SK-N-MC (cell line): ENCODE measurements at regions not wholly inside any gene's neighbourhood (a gene's known extent, or its start where the extent isn't known, plus 50 kb on each side); places are given as distances from the start of the nearest gene placed in this dataset.

Experiments used
- DNase-seq: peaks from one replicate; pipeline ENCODE4 v3.0.0-alpha.2; 2011; ENCODE audit warnings: low read depth, low spot score
- H3K27ac ChIP-seq: fragments of 200-600 bp; sonication (generic); 2 replicates; pipeline ENCODE4 v1.5.1; 2016; ENCODE audit warnings: mixed run types
- H3K36me3 ChIP-seq: fragments of 200-600 bp; sonication (generic); 2 replicates; pipeline ENCODE4 v1.6.1; 2017; ENCODE audit warnings: antibody characterized with exemption, low read length, mixed read lengths; ENCODE audit not compliant: insufficient read depth
- H3K4me3 ChIP-seq: fragments of 200-600 bp; sonication (generic); 2 replicates; pipeline ENCODE4 v1.5.1; 2016
- H3K9ac ChIP-seq: fragments of 200-600 bp; sonication (generic); 2 replicates; pipeline ENCODE4 v1.8.0; 2017; ENCODE audit warnings: mixed run types, mixed read lengths; ENCODE audit not compliant: insufficient read length
- H3K9me3 ChIP-seq: fragments of 200-600 bp; sonication (generic); 2 replicates; pipeline ENCODE4 v1.6.1; 2017; ENCODE audit warnings: low read depth, mild to moderate bottlenecking, antibody characterized with exemption, low read length, moderate library complexity, mixed read lengths
- EZH2 ChIP-seq: fragments of 200-600 bp; sonication (generic); IDR thresholded peaks from one replicate; pipeline ENCODE4 v1.6.1; 2017; ENCODE audit warnings: antibody characterized with exemption
- FOXP2 ChIP-seq: optimal IDR thresholded peaks from 2 replicates; pipeline ENCODE3; 2011; ENCODE audit warnings: mild to moderate bottlenecking, moderate library complexity; ENCODE audit not compliant: insufficient read depth; ENCODE audit errors: extremely low read length, control extremely low read depth
- POLR2AphosphoS5 ChIP-seq: IDR thresholded peaks from 2 replicates; pipeline ENCODE4 v1.6.1; 2012; ENCODE audit warnings: mild to moderate bottlenecking, low read depth, low read length, borderline replicate concordance

- DNase-seq, result no peak
- Histone ChIP-seq H3K9ac (no peak overlapping the region), H3K4me3 (no peak overlapping the region), H3K27ac (no peak overlapping the region), H3K9me3 (no peaks in the 10 kb centered on the region), H3K36me3 (no peaks in the 10 kb centered on the region)
- TF ChIP-seq FOXP2, result no peak
- TF ChIP-seq EZH2, result no peak
- TF ChIP-seq POLR2AphosphoS5, result no peak
Observed at GRCh38 chr20:21971436-21971835, 266.0 kb downstream of the PAX1 start.

- Histone ChIP-seq H3K9ac (no peak overlapping the region), H3K27ac (no peak overlapping the region), H3K36me3 (no peaks in the 10 kb centered on the region), H3K4me3 (no peak overlapping the region), H3K9me3 (no peaks in the 10 kb centered on the region)
- no peak for DNase-seq
- TF ChIP-seq POLR2AphosphoS5 (no peak), EZH2 (no peak), FOXP2 (no peak)
Observed at GRCh38 chr20:21968486-21968885, 263.0 kb downstream of the PAX1 start.

GRCh38 chr20:21967481-21967880 is 262.0 kb downstream of the PAX1 start:
- H3K27ac ChIP-seq, result no peak overlapping the region
- H3K36me3 ChIP-seq, result no peaks in the 10 kb centered on the region
- H3K9ac ChIP-seq, result no peak overlapping the region
- no peaks in the 10 kb centered on the region for H3K9me3 ChIP-seq
- no peak overlapping the region for H3K4me3 ChIP-seq
- DNase-seq, result no peak
- no peak for TF ChIP-seq FOXP2
- no peak for TF ChIP-seq EZH2
- TF ChIP-seq POLR2AphosphoS5, result no peak

DNA sequence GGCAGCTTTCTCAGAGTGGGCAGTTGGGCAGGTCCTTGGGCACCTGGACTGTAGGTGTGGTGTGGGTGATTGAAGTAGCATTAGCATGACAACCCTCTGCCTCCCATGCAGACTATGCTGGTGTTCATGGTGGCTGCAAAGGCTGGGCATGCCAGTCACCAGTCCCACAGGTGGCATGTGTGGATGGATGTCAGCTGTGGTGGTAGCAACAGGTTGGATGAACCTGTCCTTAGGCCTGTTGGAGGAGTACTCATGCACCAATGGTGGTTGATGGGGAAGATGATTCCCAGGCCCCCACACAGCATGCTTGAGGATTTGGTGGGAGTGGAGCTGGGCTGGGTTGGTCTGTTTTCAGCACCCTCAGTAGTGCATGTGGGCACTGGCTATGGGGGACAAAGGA is 251.1 kb downstream of the PAX1 start:
- Histone ChIP-seq H3K27ac (no peak overlapping the region), H3K9ac (no peak overlapping the region), H3K36me3 (no peaks in the 10 kb centered on the region), H3K9me3 (no peaks in the 10 kb centered on the region), H3K4me3 (no peak overlapping the region)
- no peak for DNase-seq
- no peak for TF ChIP-seq POLR2AphosphoS5
- no peak for TF ChIP-seq EZH2
- TF ChIP-seq FOXP2, result no peak

DNA sequence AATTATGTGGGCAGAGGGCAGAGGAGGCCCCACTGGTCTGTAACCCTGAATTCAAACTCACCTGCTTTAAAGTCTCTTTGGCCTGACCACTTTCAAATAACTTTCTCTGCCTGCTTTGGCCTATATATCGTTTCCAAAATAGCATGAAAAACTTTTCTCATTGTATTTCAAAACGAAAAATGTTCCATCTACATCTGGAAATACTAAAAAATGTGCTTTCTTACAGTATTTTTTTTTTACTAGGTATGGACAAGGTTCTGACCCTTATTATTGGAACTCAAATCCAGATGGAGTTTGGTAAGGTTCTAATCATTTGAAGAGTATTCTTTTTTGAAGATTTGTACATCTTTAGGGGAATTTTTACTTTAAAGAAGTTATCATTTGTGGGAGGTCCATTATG is 241.9 kb downstream of the PAX1 start:
- no peak for TF ChIP-seq EZH2
- no peak for TF ChIP-seq FOXP2
- no peak for TF ChIP-seq POLR2AphosphoS5

DNA sequence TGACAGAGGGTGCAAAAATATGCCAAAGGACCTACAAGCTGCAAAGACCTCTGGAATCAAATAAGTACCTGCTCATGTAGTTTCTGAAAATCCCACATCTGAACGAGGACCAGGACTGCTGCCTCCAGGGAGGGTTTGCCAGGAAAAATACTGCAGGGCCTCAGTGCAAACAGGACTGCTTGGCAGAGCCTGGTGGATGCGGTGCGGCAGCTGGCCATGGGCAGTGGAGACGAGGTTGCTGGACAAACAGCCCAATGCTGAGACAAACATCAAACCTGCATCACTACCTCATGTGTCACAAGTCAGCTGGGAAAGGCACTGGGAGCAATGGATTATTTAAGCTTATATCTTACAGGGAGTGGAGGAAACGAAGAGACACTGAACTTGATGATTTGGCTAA is 238.8 kb downstream of the PAX1 start:
- Histone ChIP-seq H3K9me3 (no peaks in the 10 kb centered on the region), H3K27ac (no peak overlapping the region), H3K9ac (no peak overlapping the region), H3K36me3 (no peaks in the 10 kb centered on the region), H3K4me3 (no peak overlapping the region)
- TF ChIP-seq EZH2 (no peak), FOXP2 (no peak), POLR2AphosphoS5 (no peak)
- no peak for DNase-seq

More for the DNA sequence above, 241.9 kb downstream of the PAX1 start:
- Histone ChIP-seq H3K9ac (no peak overlapping the region), H3K9me3 (no peaks in the 10 kb centered on the region), H3K4me3 (no peak overlapping the region), H3K27ac (no peak overlapping the region), H3K36me3 (no peaks in the 10 kb centered on the region)
- DNase-seq, result no peak

GRCh38 chr20:21941941-21942805 is 236.7 kb downstream of the PAX1 start:
- no peaks in the 10 kb centered on the region for H3K36me3 ChIP-seq
- no peak for TF ChIP-seq EZH2
- TF ChIP-seq POLR2AphosphoS5, result no peak
- TF ChIP-seq FOXP2, result no peak

DNA sequence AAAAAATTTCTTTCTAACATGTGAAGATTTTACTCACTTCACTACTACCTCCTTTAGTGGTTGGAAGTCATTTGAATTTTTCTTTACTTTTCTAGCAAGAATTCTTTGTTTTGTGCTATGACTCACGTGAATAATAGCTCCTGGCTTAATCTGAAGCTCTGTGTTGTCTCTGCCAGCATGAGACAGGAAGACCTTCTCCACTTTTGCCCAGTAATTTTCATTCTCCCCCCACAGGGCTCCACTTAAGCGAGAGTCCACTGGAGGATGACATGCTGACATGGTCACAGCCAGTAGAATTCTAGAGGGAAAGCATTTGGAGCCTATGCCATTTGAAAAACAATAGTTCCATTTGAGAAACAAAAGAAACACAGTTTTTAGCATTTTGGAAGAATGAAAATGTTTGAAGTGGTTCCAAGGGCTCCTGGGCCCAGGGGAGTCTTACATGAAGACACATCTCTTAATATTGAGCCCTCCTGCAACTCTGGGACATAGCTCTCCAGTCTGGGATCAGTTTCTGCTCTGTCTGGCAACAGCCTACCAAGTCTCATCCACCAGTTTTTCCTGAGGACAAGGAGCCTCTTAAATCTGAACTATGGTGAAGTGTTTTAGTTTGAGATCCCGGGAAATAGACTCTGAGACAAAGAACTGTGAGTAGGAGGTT is 231.4 kb downstream of the PAX1 start:
- no peak overlapping the region for H3K4me3 ChIP-seq
- H3K9ac ChIP-seq, result no peak overlapping the region
- no peak overlapping the region for H3K27ac ChIP-seq
- DNase-seq, result no peak
- no peaks in the 10 kb centered on the region for H3K36me3 ChIP-seq
- TF ChIP-seq FOXP2 (no peak), EZH2 (no peak), POLR2AphosphoS5 (no peak)
- H3K9me3 ChIP-seq, result no peaks in the 10 kb centered on the region

More at GRCh38 chr20:21941941-21942805, 236.7 kb downstream of the PAX1 start:
- Histone ChIP-seq H3K9ac (no peak overlapping the region), H3K9me3 (no peaks in the 10 kb centered on the region), H3K27ac (no peak overlapping the region), H3K4me3 (no peak overlapping the region)
- no peak for DNase-seq

DNA sequence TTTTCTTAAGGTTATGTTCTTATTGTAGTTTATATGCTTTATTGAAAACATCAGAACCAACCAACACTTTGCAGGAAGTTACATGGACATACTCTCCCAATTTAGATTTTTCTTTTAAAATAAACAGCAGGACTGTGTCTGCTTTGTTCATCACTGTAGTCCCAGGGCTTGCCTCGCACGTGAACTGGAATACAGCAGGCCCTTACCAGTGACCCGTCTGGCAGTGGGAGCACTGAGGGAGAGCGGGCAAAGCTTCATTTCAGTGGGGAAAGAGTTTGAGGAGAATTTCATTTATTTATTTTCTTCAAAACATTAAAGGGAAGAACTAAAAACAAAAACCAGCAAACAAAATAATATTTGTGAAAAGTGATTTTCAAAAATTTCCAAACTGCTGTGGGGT is 230.8 kb downstream of the PAX1 start:
- Histone ChIP-seq H3K36me3 (no peaks in the 10 kb centered on the region), H3K4me3 (no peak overlapping the region), H3K27ac (no peak overlapping the region), H3K9me3 (no peaks in the 10 kb centered on the region), H3K9ac (no peak overlapping the region)
- no peak for DNase-seq
- TF ChIP-seq EZH2 (no peak), FOXP2 (no peak), POLR2AphosphoS5 (no peak)
